K562 (cell line): ENCODE measurements at regions not wholly inside any gene's neighbourhood (a gene's known extent, or its start where the extent isn't known, plus 50 kb on each side); places are given as distances from the start of the nearest gene placed in this dataset.
A peak's percentile ranks its signal among the peaks of the same experiment; 100 is the strongest.

Experiments
- BACH1 ChIP-seq: fragments of 200-800 bp; sonication (Bioruptor generic); IDR thresholded peaks from 2 replicates; pipeline ENCODE4 v1.6.1; 2016; ENCODE audit warnings: missing genetic modification characterization, missing compliant biosample characterization
- CTBP1 ChIP-seq: fragments of 450-650 bp; IDR thresholded peaks from 2 replicates; pipeline ENCODE4 v1.6.1; 2016; ENCODE audit warnings: borderline replicate concordance
- E2F3 ChIP-seq: fragments of 250-450 bp; sonication (Bioruptor Pico); IDR thresholded peaks from 2 replicates; pipeline ENCODE4 v1.4.0; 2020; ENCODE audit warnings: mild to moderate bottlenecking
- FOSL1 ChIP-seq: fragments of 200-800 bp; sonication (Bioruptor generic); conservative IDR thresholded peaks from 2 replicates; pipeline ENCODE4 v1.6.1; 2016; ENCODE audit warnings: missing genetic modification characterization, missing compliant biosample characterization
- FOXA3 ChIP-seq, 2 experiments: fragments of 450-650 bp in 1 of 2; sonication (generic) in 1 of 2; formaldehyde crosslinking; IDR thresholded peaks in 1 of 2; conservative IDR thresholded peaks in 1 of 2; 2 replicates each; pipeline versions ENCODE4 v1.4.0 to v1.8.0; 2020 to 2022; ENCODE audit warnings: mild to moderate bottlenecking in 2 of 2, missing genetic modification reagents in 1 of 2
- GATA2 ChIP-seq: sonication (generic); formaldehyde crosslinking; IDR thresholded peaks from 2 replicates; pipeline ENCODE4 v1.4.0; 2020; ENCODE audit warnings: mild to moderate bottlenecking, missing genetic modification reagents
- JUNB ChIP-seq: fragments of 450-650 bp; formaldehyde crosslinking; conservative IDR thresholded peaks from 2 replicates; pipeline ENCODE4 v1.4.0; 2020; ENCODE audit warnings: mild to moderate bottlenecking
- JUND ChIP-seq, 2 experiments: IDR thresholded peaks; 2 replicates in 1 of 2; 3 replicates in 1 of 2; pipeline ENCODE4 v1.6.1; 2011; ENCODE audit warnings: borderline replicate concordance in 2 of 2, low read depth in 2 of 2, low read length in 2 of 2, improper control_type of control experiment in 1 of 2, missing biosample characterization in 1 of 2, missing genetic modification characterization in 1 of 2, missing genetic modification reagents in 1 of 2
- MAFF ChIP-seq: IDR thresholded peaks from 2 replicates; pipeline ENCODE4 v1.6.1; 2012; ENCODE audit warnings: low read length, improper control_type of control experiment
- MAFK ChIP-seq: IDR thresholded peaks from 2 replicates; pipeline ENCODE4 v1.6.1; 2011; ENCODE audit warnings: low read length, improper control_type of control experiment
- MTA2 ChIP-seq: fragments of 450-650 bp; IDR thresholded peaks from 2 replicates; pipeline ENCODE4 v1.6.1; 2016; ENCODE audit warnings: low read depth
- NR2C2 ChIP-seq, 2 experiments: fragments of 200-800 bp in 1 of 2; sonication (Bioruptor generic) in 1 of 2; sonication (generic) in 1 of 2; formaldehyde crosslinking in 1 of 2; IDR thresholded peaks; 2 replicates each; pipeline versions ENCODE4 v1.6.1 to v1.8.0; 2016 to 2022; ENCODE audit warnings: mild to moderate bottlenecking in 1 of 2, missing compliant biosample characterization in 1 of 2, missing genetic modification characterization in 1 of 2, missing genetic modification reagents in 1 of 2
- PBX2 ChIP-seq, 2 experiments: IDR thresholded peaks in 1 of 2; conservative IDR thresholded peaks in 1 of 2; 2 replicates each; pipeline ENCODE4 v1.6.1; 2016; ENCODE audit warnings: low read depth in 2 of 2, mild to moderate bottlenecking in 1 of 2, missing compliant biosample characterization in 1 of 2, missing genetic modification characterization in 1 of 2, moderate library complexity in 1 of 2
- SRSF1 ChIP-seq: fragments of 200-400 bp; formaldehyde crosslinking; IDR thresholded peaks from 2 replicates; pipeline ENCODE4 v1.6.1; 2017; ENCODE audit warnings: mild to moderate bottlenecking, low read depth, low read length, moderate library complexity
- ZNF318 ChIP-seq, 2 experiments: fragments of 450-650 bp; IDR thresholded peaks; 2 replicates each; pipeline ENCODE4 v1.6.1; 2016; ENCODE audit warnings: mild to moderate bottlenecking in 2 of 2, borderline replicate concordance in 1 of 2, low read depth in 1 of 2, moderate library complexity in 1 of 2
- ZNF41 ChIP-seq: fragments of 250-450 bp; sonication (Bioruptor Pico); conservative IDR thresholded peaks from 2 replicates; pipeline ENCODE4 v1.4.0; 2020; ENCODE audit warnings: mild to moderate bottlenecking

- TF ChIP-seq JUND (IDR thresholded peaks at IDR 0.05; ENCODE audit: borderline replicate concordance, low read depth, low read length), result peak; percentile 99
- TF ChIP-seq JUND (tag; IDR thresholded peaks at IDR 0.05; ENCODE audit: borderline replicate concordance, low read depth, low read length), result peak; percentile 100
- peak; percentile 31; the same call in 1 of the 2 replicates for TF ChIP-seq BACH1 (tag)
- TF ChIP-seq SRSF1, result no peak
- peak; percentile 77 for TF ChIP-seq GATA2
- 0 out of 2 replicates have a peak, but pooled peaks have one; percentile 21 for TF ChIP-seq PBX2 (CRISPR knock-in tag; IDR thresholded peaks at IDR 0.05; ENCODE audit: low read depth)
- TF ChIP-seq PBX2 (tag; conservative IDR thresholded peaks at IDR 0.05; ENCODE audit: low read depth), result peak; percentile 90
- peak; percentile 29; the same call in 1 of the 2 replicates for TF ChIP-seq MAFF
- TF ChIP-seq MTA2, result 0 out of 2 replicates have a peak, but pooled peaks have one; percentile 11
- TF ChIP-seq NR2C2 (CRISPR knock-in tag; IDR thresholded peaks at IDR 0.05), result no peak
- peak; percentile 39; the same call in 1 of the 2 replicates for TF ChIP-seq NR2C2 (tag; IDR thresholded peaks at IDR 0.05)
- TF ChIP-seq FOXA3 (CRISPR knock-in tag; conservative IDR thresholded peaks at IDR 0.05 in 1 of 2, IDR thresholded peaks at IDR 0.05 in 1 of 2), result no peak
- TF ChIP-seq CTBP1, result peak; percentile 55; the same call in 1 of the 2 replicates
- TF ChIP-seq JUNB (CRISPR knock-in tag), result peak; percentile 56; the same call in 1 of the 2 replicates
- TF ChIP-seq FOSL1 (tag), result peak; percentile 98
- peak in 1 of 2 experiments; percentile 100; a peak in 2 of 4 replicates for TF ChIP-seq ZNF318 (IDR thresholded peaks at IDR 0.05; ENCODE audit: borderline replicate concordance in 1 of 2, low read depth in 1 of 2)
- peak; percentile 56 for TF ChIP-seq MAFK
- no peak for TF ChIP-seq ZNF41 (CRISPR knock-in tag)
- TF ChIP-seq E2F3 (CRISPR knock-in tag), result no peak
Observed at GRCh38 chr4:81724925-81725329, 253.2 kb upstream of the RASGEF1B start (continued).
